CD4-positive, alpha-beta T cell treated with Interleukin-17A for 1 hour (primary cell): ENCODE measurements at regions not wholly inside any gene's neighbourhood (a gene's known extent, or its start where the extent isn't known, plus 50 kb on each side); places are given as distances from the start of the nearest gene placed in this dataset.

Source experiments
- DNase-seq: peaks from one replicate; pipeline ENCODE4 v3.0.0-alpha.2; 2020

DNA sequence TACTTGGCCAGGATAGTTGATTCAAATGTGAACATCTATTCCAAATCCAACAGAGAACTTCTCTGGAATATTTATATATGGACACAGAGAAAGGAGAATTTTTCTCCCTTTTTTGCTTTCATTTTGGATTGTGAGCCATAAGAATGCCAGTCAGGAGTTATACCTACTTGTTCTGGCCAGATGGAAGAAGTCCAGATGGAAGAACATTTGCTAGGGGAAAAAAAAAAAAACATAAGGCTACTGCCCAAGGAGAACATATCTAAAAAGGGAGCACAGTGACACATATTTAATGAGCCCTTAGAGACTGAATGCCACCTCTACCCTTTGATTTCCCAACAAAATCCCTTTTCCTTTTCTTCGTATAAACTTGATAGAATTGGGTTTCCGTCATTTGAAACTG lies 61.7 kb upstream of the PPP2R2B start:
- no peak for DNase-seq

DNA sequence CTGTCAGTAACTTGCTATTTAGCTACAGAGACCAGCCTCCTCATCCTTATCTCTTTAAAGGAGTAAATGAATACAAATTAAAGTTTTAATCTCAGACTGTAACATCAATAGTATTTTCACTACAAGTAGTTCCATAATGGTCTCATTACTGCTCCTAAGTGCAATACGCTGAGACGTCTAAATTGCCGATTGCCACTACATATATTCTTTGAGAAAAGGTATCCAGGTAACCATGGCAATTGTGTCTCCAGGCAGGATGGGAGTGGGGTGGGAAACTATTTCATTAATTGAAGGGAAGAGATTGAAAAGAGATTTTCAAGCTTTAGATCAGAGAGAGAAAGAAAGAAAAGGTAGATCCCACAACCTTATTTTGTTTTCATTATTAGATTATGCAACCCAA lies 65.5 kb upstream of the PPP2R2B start:
- DNase-seq: no peak

DNA sequence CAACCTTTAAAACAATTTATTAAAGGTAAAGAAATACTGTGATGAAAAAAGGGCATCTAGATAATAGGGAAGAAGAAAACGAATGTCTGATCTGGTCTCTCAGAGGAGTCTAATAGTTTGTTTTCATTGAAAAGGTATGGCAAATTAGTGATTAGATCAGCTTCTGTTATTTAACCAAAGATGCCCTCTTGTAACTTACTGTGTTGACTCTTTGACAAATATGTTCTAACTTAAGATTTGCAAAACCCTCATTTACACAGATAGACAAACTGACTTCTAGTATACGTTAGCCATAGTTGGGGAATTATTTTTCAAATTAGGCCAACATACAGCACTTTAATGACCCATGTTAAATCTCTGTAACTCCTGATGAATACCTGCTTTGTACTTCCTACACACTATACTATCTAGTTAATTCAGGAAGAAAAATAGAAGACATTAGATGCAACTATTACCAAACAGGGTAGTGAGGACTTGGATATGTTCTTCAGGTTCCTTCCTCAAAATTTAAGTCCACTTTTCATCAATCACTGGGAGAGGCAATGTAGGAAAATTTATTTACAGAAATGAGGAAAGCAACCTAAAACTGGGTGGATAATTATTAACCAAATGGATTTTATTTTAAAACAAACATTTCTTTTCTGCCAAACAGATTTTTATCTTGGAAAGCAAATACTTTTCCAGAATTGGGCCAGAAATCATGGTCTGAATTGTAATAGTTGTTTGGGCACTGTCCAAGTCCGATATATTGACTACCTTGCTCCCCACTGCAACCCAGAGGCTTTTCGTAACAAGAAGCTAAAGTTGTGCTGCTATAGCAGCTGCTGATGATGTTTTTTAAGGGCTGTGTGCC lies 66.4 kb upstream of the PPP2R2B start:
- no peak for DNase-seq

DNA sequence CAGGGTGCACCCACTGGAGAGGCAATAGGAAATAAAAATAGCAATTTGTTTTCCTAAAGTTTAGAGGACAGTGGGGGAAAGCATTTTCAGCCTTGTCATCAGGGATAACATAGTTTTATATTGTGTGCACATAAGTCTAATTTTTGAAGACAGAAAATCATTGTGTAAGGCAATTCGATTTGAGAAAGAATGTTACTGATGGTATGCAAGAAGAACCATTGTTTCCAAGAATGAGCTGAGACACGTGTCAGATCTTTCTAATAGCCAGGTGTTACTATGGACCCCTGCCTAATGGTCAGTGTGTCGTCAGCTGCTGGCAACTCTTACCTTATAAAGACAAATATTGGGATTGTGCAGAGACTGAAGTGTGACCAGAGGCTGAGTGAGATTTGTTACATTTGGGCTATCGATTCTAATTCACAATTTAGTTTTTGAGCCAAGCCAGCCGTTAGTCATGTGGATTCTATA lies 67.1 kb upstream of the PPP2R2B start:
- DNase-seq: no peak

DNA sequence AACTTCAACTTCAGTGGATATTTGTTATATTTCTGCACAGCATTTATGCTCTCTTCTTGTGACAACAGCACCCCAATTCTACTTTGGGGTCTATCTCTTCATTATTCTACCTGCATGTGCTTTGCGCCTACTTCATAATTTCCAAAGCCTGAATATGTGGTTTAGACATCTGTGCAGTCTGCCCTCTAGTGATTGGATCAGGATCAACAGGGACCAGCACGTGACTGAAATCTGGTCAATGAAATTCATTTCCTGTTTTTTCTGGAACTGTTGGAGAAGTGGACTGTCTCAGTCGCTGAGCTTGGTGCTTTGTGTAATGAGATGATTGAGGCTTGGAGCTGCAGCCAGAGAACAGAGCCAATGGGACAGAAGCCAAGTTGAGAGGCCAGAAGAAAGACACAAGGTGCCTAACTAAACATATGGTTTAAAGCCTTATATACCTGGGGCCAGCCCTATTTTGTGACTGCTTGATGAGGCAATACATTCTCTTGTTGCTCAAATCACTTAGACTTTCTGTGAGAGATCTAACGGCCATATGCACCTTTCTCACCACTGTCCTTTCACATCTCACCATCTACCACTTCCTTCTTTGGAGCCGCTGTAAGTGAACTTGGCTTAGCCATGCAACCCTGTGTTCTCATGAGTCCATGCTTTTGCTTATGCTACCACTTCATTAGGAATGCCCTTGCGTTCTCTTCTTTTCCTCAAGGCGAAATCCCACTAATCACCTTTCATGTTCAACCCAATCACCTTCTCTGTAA lies 68.8 kb upstream of the PPP2R2B start:
- peak; percentile 33 for DNase-seq

DNA sequence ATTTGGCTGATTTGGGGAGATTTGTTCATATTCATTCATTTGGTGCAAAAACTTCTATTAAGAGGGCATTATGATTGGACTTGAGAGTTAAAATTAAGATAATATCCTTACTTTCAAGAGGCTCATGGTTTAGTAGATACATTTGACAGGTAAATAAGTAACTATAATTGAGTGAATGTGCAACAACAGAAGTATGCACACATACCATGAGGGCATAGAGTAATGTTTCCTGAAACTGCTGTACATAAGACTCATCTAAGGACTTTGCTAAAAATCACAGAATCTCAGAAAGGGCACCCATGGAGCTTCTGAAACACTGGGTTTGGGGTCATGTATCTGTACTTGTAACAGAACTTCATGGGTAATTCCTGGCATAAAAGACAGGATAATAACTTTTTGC lies 70.1 kb upstream of the PPP2R2B start:
- no peak for DNase-seq

DNA sequence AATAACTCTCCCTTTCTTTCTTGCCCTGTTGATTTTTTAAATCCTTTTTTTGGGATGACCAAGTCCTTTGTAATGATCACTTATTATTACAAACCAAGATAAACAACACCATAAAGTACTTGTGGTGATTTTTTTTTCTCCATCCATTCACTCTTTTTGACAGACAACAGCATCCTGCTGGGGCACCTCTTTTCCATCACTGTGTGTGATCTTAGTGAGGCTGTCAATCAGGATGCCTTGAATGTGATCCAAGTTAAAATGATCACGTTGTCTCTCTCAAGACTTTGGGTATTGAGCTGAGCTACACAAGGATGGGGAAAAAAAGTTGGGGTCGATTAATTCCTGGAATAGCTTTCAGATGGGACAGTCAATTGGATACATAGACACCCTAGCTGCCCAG lies 73.6 kb upstream of the PPP2R2B start:
- no peak for DNase-seq

DNA sequence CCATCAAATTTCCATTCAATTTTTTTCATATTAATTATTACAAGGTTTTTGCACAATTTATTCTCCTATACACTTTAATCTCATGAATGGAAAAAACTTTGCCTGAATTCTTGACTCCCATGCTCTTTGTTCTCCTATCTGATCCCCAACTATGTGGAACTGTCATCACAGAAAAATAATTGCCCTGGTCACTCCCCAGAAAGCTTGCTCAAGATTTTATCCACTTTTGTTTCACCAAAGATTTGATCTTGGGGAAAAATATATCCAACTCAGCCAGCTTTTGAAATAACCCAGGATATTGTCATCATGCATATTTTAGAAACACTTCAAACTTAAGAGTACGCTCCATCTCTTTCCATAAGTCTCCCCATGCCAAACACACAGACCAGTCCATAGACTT lies 77.7 kb upstream of the PPP2R2B start:
- DNase-seq: no peak

DNA sequence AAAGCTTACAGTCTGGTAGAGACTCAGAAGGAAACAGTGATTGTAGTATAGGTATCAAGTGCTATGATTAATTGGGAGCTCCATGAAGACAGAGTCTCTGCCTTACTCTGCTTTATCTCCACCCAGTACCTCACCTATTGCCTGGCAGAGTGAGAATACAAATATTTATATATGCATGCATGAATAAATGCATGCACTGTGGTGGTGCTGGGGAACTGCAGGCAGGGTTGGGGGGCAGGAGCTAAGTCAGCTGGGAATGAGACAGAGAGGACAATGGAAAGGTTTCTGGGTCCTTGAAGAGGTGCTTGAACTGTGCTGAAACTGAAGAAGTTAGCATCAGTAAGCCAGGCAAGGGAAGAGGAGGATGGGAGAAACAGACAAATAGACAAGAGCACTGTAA lies 80.8 kb upstream of the PPP2R2B start:
- DNase-seq: no peak

DNA sequence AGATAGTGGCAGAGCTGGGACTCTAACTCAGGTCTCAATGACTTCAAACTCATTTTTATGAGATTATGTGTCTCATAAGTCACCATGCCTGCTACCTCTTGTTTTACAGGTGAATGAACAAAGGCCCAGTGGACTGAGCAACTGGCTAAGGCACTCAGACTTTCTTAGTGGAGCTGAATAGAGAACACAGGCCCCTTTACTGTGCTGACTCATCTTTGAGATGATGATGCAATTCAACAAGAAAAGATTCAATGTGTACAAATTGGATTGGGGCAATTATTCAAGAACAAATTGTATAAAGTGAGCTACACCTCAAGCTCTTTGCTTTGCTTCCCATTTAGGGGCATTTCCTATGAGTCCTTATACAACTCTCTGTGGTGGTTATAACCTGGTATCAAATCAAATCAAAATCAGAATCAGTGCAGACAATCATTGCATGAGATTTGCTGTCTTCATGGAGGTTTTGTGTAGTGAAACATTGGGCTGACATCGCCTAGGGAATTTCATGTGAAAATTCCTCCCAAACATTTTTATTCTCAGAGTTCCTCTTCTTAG lies 84.3 kb upstream of the PPP2R2B start:
- no peak for DNase-seq

DNA sequence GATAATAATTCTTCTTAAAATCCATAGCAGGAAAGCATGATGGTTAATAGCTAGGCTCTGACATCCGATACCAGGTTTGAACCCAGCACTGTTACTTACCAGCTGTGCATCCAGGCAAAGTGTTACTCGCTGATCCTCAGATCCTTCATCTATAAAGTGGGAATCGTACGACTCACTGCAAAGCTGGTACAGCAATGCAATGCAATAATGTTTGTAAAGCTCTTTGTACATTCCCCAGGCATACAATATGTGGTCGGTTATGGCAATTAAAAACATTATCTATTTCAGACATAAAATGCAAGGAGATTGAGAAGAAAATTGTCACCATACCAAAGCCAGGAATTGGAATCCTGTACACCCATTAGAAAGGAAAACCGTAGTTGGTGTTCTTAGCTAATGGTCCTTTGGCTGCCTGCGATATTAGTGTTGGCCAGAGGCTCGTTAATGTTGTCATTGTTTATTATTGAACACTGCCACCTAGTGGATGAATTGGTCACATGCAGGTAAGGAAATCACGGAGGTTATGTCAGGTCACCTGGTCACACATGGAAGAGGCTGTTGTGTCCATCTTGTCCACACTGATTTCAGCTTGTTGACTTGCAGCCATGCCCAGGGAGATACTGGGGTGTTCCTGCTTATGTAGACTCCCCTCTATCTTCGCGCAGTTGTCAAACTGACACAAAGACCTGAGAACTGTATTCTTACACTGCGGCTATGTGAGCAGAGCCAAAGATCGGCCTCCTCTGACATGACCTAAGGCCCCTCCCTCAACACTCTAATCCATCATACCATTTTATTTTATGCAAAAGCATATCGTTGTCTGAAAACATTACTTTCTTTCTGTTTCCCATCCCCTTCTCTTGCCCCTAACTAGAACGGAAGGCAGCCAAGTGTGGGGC lies 87.5 kb upstream of the PPP2R2B start:
- DNase-seq: peak; percentile 79

DNA sequence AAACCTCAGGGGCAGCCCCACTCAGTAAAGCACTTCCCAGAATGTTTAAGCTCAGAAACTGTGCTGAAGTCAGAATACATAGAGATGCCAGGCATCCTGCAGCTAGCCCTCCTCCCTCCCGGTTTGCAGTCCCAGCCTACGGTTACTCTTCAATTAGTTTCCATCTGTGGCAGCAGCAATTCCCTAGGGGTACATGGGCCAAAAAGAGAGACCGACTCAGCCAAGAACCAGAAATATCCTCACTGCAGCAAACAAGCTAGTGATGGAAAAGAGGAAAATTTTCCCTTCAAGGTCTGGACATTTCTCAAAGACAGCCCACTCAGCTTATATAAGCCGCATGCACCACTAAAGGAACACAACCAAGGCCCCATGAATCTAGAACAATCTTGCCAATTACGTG lies 89.1 kb upstream of the PPP2R2B start:
- no peak for DNase-seq

DNA sequence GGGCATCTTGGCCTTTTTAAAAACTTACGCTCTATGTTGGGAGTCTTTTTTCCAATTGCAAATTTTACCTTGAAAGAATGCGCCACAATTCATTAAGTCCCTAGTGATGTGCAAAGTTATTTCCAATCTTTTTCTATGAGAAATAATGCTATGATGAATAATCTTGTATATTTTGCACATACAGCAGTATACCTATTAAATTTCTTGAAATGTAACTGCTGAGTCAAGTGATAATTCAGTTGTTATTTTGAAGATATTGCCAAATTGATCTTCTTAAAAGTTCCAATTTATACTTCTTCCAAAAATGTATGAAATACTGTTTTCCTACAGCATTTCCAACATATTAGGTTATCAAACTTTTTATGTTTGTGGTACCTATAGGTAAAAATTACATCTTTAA lies 92.8 kb upstream of the PPP2R2B start:
- DNase-seq: no peak

DNA sequence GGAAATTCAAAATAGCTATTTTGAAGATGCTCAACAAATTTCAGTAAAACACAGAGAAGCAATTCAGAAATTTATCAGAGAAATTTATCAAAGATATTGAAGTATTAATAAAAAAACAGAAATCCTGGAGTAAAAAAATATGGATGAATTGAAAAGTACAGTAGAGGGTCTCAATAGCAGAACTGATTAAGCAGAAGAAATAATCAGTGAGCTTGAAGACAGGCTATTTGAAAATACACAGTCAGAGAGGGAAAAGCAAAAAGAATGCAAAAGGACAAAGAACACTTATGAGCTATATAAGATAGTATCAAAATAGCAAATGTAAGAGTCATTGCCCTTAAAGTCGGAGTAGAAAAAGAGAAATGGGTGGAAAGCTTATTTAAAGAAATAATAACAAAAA lies 107.9 kb upstream of the PPP2R2B start:
- DNase-seq: no peak

DNA sequence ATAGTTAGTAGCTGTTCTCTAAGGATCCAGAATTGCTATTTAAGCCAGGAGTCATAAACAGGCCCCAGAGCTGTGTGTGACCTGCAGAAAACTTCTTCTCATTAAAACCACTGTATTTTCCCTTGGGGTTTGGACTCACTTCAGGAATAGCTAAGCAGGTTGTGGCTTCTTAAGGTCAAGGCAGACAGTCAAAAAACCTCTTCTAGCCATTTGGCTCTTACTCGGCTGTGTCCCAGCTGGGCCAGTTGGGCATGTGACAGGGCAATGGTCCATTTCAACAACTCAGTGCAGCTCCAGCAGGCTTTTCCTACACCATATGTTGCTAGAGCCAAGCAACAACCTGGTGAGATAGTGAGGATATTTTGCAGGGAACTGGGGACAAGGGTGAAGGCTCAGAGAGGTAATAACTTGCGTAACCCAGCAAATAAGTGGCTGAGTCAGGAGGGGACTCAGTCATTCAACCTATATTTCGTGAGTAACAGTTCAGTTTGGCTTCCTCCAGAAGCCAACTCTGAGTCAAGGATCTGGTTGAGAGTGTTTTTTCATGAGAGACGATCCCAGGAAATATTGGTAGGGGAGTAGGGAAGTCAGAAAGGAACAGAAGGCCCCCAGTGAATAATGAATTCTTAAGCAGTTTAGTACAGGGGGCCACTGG lies 115.4 kb upstream of the PPP2R2B start:
- DNase-seq: no peak

DNA sequence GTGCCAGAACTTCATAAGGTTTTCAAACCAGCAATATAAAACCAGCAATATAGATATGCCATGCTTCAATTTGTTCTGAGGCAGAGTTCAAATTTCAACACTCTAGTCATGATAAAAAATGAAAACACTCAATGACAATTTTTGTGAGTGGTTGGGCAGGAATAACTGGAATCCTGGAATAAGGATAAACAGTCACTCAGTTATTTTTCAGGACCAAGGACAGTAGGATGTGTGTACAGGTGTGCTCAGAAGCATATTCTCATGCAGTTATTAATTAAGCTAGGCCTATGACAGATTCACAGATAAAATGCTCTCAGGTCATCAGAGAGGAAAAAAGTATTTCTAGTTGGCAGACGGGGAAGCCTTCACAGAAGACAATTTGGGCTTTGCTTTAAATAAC lies 117.3 kb upstream of the PPP2R2B start:
- no peak for DNase-seq

DNA sequence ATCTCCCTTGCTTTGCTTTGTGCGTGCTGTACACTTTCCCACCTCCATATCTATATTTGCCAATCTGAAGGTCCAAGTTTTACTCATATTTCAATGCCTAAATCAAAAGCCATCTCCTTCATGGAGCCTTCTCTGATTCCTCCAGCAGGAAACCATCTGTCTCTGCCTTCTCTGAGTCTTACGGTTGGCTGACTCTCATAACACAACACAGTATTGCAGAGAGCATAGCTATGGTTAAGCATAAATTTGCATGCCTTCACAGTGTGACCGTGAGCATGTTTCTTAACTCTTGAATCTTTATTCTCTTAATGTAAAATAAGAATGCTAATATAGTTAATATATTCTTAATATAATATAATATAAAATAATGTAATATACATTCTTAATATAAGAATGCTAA lies 136.8 kb upstream of the PPP2R2B start:
- no peak for DNase-seq

DNA sequence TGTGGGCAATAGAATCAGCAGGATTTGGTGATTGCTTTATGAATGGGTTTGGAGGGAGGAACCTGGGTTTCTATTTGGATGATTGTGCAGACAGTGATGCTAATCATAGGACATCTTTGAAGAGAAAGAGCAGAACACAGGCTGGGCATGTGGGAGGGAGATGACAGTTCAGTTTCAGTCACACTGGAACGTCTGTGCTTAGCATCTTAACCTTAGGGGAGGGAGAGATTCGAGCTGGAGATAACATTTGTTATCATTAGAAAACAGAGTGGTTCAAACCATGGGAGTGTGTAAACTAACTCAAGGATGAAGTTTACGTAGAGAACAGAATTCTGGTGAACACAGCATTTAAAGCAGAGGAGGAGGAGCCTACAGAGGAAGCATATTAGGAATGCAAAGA lies 138.6 kb upstream of the PPP2R2B start:
- DNase-seq: no peak

DNA sequence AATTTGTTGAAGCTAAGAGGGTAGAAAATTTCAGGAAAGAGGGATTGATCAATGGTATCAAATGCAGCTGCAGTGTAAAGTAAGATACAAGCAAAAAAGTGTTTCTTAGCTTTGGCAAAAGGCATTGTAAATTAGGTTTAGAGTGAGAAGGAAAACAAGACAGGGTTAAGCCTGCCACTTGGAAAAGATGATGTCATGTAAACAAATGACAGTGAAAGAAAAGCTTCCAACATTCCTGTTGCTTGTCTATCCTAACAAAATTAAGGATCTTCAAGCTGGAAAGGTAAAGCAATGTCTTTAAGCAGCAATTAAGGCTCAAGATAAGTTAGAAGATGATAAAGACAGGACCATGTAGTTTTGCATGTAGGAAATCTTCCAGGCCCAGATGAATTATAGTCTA lies 139.1 kb upstream of the PPP2R2B start:
- no peak for DNase-seq

DNA sequence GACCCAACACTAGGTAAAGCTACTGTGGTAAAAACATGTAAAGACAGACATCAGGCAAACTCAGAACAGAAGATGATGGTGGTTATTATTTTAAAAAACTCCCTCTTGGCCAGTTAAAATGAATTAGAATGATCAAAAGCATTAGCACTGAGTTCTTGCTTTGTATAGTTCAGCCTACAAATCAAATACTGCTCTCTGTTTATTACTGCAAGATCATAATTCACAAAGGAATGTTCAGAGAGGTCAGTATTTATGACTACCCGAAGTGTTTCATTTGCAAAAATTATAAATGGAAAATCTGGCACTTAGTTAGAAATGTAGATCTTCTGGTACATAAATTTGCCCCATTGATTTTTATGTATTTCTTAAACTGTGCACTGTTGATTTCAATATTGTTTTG lies 140.3 kb upstream of the PPP2R2B start:
- DNase-seq: no peak

DNA sequence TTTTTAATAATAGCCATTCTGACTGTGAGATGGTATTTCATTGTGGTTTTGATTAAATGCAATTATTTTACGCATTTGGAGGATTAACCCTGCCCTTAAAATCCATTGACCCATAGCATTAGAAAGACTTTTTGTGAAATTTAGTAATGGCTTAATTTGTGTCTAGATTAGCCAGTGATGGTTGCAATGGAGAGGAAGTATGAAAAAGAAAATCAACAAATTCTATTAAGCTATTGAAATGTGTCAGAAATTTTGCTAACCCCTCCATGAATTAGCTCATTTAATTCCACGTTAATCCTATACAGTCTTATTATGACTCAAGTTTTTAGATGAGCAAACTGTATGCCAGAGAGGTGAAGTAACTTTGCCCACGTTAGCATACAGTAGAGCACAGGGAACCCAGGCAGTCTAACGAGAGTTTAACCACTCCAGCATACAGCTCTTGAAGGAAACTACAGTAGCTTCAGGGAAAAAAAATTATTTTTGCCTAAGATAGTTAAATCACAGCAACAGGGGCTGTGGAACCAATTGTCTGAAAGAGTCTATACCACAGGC lies 158.2 kb upstream of the PPP2R2B start:
- DNase-seq: no peak
